HFF-Myc (cell line): ENCODE measurements at regions not wholly inside any gene's neighbourhood (a gene's known extent, or its start where the extent isn't known, plus 50 kb on each side); places are given as distances from the start of the nearest gene placed in this dataset.
"Not testable (repeated sequence)": the region's sequence is repeated elsewhere in the genome, so short reads cannot be mapped to it uniquely, and the experiment has no call there.

ENCODE experiments used
- DNase-seq: peaks from one replicate; pipeline ENCODE4 v3.0.0-alpha.2; 2011; ENCODE audit warnings: low read depth; ENCODE audit errors: extremely low read depth
- H3K4me3 ChIP-seq: replicated peaks from 2 replicates; pipeline ENCODE4 v1.5.1; 2011; ENCODE audit warnings: low read depth, mild to moderate bottlenecking, control low read depth, low read length
- TF ChIP-seq, protein P1 (sequence below): IDR thresholded peaks from 2 replicates; pipeline ENCODE4 v1.5.1; 2012; ENCODE audit warnings: mild to moderate bottlenecking, low read depth, low read length, control low read depth; ENCODE audit errors: missing control alignments

DNA sequence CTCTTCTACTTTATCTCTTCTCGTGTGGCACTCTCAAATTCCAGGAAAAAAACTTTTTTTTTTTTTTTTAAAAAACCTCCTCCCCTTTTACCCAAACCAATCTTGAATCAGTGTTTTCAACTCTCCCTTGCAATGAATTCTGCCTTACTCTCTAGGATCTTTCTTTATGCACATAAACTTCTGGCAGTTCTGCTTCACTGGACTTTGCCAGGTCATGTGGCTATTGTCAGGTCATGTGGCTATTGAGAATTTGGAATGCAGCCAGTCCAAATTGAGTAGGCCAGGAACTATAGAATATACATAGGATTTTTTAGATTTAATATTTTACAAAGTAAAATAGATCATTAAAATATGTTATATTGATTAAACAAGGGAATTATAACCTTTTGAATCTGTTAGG lies 218.2 kb downstream of the TMTC3 start:
- H3K4me3 ChIP-seq: no peak overlapping the region
- no peak for DNase-seq
- TF ChIP-seq, protein P1, sequence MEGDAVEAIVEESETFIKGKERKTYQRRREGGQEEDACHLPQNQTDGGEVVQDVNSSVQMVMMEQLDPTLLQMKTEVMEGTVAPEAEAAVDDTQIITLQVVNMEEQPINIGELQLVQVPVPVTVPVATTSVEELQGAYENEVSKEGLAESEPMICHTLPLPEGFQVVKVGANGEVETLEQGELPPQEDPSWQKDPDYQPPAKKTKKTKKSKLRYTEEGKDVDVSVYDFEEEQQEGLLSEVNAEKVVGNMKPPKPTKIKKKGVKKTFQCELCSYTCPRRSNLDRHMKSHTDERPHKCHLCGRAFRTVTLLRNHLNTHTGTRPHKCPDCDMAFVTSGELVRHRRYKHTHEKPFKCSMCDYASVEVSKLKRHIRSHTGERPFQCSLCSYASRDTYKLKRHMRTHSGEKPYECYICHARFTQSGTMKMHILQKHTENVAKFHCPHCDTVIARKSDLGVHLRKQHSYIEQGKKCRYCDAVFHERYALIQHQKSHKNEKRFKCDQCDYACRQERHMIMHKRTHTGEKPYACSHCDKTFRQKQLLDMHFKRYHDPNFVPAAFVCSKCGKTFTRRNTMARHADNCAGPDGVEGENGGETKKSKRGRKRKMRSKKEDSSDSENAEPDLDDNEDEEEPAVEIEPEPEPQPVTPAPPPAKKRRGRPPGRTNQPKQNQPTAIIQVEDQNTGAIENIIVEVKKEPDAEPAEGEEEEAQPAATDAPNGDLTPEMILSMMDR: no peak

DNA sequence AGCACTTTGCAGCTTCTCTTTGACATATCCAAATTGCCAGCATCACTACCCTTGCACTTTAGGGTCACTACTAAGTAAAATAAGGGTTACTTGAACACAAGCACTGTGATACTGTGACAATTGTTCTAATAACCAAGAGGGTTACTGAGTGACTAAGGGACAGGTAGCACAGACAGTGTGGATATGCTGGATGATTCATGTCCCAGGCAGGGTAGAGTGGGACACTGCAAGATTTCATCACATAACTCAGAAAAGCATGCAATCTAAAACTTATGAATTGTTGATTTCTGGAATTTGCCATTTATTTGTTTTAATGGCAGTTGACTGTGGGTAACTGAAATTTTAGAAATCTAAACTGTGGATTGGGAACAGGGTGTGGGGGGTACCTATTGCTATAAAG lies 218.8 kb downstream of the KITLG start:
- no peak for DNase-seq
- no peak overlapping the region for H3K4me3 ChIP-seq
- TF ChIP-seq, protein P1: no peak

DNA sequence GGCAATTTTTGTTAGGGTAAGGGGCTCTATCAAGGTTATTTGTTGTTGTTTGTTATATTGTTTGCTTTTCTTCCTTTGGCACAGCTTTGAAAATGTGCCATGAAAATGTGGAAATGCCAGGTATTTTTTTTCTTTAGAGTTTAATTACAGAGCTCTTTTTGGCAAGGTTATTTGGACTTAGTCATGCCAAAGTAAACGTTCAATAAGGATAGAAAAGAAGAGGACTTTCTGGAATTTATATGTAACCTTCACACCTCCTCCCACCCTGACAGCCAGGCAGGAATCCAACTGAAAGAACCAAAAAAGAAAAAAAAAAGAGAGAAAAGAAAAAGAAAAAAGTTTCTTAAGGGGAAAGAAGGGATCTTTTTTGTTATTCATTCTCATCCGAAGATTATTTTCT lies 217.8 kb downstream of the KITLG start:
- DNase-seq: no peak
- TF ChIP-seq, protein P1: no peak
- H3K4me3 ChIP-seq: no peak overlapping the region

DNA sequence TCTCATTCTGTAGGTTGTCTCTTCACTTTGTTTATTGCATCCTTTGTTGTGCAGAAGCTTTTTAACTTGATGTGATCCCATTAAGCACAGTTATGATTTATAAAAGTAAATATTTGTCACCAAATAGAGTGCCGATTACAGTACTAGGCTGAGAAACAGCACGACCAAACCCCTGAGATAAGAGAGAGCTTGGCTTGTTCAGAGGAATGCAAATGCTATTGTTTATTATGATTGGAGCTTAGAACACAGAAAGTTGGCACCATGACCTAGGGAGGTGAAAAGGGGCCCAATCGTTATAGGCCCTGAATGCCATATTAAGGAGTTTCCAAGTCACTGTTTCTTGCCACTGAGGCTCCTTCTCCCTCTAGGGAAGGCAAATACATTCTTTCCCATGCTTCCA lies 214.9 kb downstream of the KITLG start:
- TF ChIP-seq, protein P1: no peak
- no peak overlapping the region for H3K4me3 ChIP-seq
- no peak for DNase-seq

DNA sequence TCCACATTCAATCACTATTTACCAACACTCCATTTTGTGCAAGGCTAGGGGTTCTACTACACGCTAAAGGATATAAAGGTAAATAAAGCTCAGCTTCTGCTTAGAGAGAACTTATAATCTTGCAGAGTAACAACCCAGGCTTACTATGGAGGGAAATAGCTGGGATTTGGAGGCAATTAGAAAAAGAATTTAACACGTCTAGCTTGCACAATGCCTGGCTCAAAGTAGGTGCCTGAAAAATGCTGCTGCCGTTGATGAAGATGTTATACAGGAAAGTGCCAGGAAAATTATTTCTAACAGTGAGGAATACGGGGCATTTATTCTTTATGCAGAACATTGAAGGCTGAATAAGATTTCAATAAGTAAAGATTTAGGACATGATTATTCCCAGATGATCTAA lies 214.2 kb downstream of the KITLG start:
- no peak overlapping the region for H3K4me3 ChIP-seq
- DNase-seq: no peak
- TF ChIP-seq, protein P1: no peak

DNA sequence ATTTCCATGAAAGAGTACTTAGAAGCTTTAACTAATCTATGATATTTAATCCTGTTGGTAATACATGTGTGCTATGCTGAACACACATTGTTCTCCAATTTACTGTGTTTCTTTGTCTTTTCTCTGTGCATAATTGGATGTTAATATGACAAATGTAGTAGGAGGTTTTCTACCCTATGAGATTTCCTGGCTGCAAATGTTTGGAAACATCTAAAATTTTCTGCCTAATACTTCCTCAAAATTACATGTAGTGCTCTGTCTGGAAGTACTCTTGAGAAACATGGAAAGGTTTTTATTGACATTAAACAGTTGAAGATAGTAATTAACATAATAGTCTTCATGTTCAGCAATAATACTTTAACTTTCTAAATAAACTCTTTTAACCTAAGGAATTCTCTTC lies 213.0 kb downstream of the KITLG start:
- H3K4me3 ChIP-seq: no peak overlapping the region
- TF ChIP-seq, protein P1: no peak
- DNase-seq: no peak

DNA sequence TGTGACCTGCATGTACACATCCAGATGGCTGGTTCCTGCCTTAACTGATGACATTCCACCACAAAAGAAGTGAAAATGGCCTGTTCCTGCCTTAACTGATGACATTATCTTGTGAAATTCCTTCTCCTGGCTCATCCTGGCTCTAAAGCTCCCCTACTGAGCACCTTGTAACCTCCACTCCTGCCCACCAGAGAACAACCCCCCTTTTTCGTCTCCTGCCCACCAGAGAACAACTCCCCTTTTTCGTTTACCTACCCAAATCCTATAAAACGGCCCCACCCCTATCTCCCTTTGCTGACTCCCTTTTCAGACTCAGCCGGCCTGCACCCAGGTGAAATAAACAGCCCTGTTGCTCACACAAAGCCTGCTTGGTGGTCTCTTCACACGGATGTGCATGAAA lies 212.2 kb downstream of the KITLG start:
- H3K4me3 ChIP-seq, DNase-seq: not testable (repeated sequence)
